H9 (cell line): ENCODE measurements at regions not wholly inside any gene's neighbourhood (a gene's known extent, or its start where the extent isn't known, plus 50 kb on each side); places are given as distances from the start of the nearest gene placed in this dataset.

ENCODE experiments used
- DNase-seq: peaks from one replicate; pipeline ENCODE4 v3.0.0-alpha.2; 2017
- H2AFZ ChIP-seq: one replicate; pipeline ENCODE4 v1.6.1; 2013; ENCODE audit warnings: mild to moderate bottlenecking, low read length, control low read depth, moderate library complexity
- H2AK5ac ChIP-seq: 2 replicates; pipeline ENCODE4 v1.6.1; 2013; ENCODE audit warnings: low read length, control low read depth, mixed read lengths; ENCODE audit not compliant: insufficient read length
- H2BK120ac ChIP-seq: one replicate; pipeline ENCODE4 v1.6.1; 2013; ENCODE audit warnings: low read depth, mild to moderate bottlenecking, low read length, control low read depth, inconsistent platforms; ENCODE audit not compliant: poor library complexity, severe bottlenecking
- H2BK12ac ChIP-seq: 2 replicates; pipeline ENCODE4 v1.6.1; 2013; ENCODE audit warnings: low read length, control low read depth, mixed read lengths, low read depth; ENCODE audit not compliant: insufficient read length
- H2BK15ac ChIP-seq: 2 replicates; pipeline ENCODE4 v1.6.1; 2013; ENCODE audit warnings: low read depth, low read length, control low read depth
- H2BK20ac ChIP-seq: one replicate; pipeline ENCODE4 v1.6.1; 2013; ENCODE audit warnings: low read depth, mild to moderate bottlenecking, low read length, control low read depth, inconsistent platforms; ENCODE audit not compliant: poor library complexity, severe bottlenecking
- H2BK5ac ChIP-seq: 2 replicates; pipeline ENCODE4 v1.6.1; 2013; ENCODE audit warnings: low read length, control low read depth, mixed read lengths; ENCODE audit not compliant: insufficient read length
- H3K14ac ChIP-seq: 2 replicates; pipeline ENCODE4 v1.6.1; 2013; ENCODE audit warnings: low read length, control low read depth; ENCODE audit not compliant: insufficient read depth
- H3K18ac ChIP-seq: 2 replicates; pipeline ENCODE4 v1.6.1; 2013; ENCODE audit warnings: low read depth, mild to moderate bottlenecking, mixed read lengths, low read length, control low read depth; ENCODE audit not compliant: insufficient read length
- H3K23ac ChIP-seq: 2 replicates; pipeline ENCODE4 v1.6.1; 2013; ENCODE audit warnings: low read length, control low read depth, mixed read lengths, low read depth; ENCODE audit not compliant: insufficient read length
- H3K23me2 ChIP-seq: 2 replicates; pipeline ENCODE4 v1.6.1; 2013; ENCODE audit warnings: low read depth, mild to moderate bottlenecking, mixed read lengths, low read length, control low read depth; ENCODE audit not compliant: insufficient read length, poor library complexity, severe bottlenecking
- H3K27ac ChIP-seq: 2 replicates; pipeline ENCODE4 v1.5.1; 2013; ENCODE audit warnings: low read length, control low read depth, mixed read lengths, low read depth; ENCODE audit not compliant: insufficient read length
- H3K27me3 ChIP-seq: 2 replicates; pipeline ENCODE4 v1.6.1; 2013; ENCODE audit warnings: low read length, control low read depth, inconsistent platforms; ENCODE audit not compliant: insufficient read depth
- H3K4ac ChIP-seq: 2 replicates; pipeline ENCODE4 v1.6.1; 2013; ENCODE audit warnings: low read depth, mild to moderate bottlenecking, control low read depth, inconsistent platforms, low read length, moderate library complexity
- H3K4me1 ChIP-seq: 2 replicates; pipeline ENCODE4 v1.6.1; 2013; ENCODE audit warnings: low read length, control low read depth, inconsistent platforms; ENCODE audit not compliant: insufficient read depth
- H3K4me2 ChIP-seq: 2 replicates; pipeline ENCODE4 v1.6.1; 2013; ENCODE audit warnings: low read length, control low read depth, mixed read lengths; ENCODE audit not compliant: insufficient read length, insufficient read depth
- H3K56ac ChIP-seq: 2 replicates; pipeline ENCODE4 v1.6.1; 2013; ENCODE audit warnings: low read depth, mild to moderate bottlenecking, mixed read lengths, low read length, control low read depth; ENCODE audit not compliant: insufficient read length
- H3K79me1 ChIP-seq: 2 replicates; pipeline ENCODE4 v1.6.1; 2013; ENCODE audit warnings: low read depth, mild to moderate bottlenecking, moderate library complexity, low read length, control low read depth, inconsistent platforms; ENCODE audit not compliant: insufficient read depth, poor library complexity, severe bottlenecking
- H3K79me2 ChIP-seq: 2 replicates; pipeline ENCODE4 v1.6.1; 2013; ENCODE audit warnings: low read length, control low read depth, inconsistent platforms; ENCODE audit not compliant: insufficient read depth
- H3K9ac ChIP-seq: 2 replicates; pipeline ENCODE4 v1.6.1; 2013; ENCODE audit warnings: low read length, control low read depth, mixed read lengths; ENCODE audit not compliant: insufficient read length; ENCODE audit errors: extremely low read depth
- H3K9me3 ChIP-seq: one replicate; pipeline ENCODE4 v1.6.1; 2013; ENCODE audit warnings: low read depth, low read length, inconsistent platforms; ENCODE audit not compliant: control insufficient read depth
- H3T11ph ChIP-seq: one replicate; pipeline ENCODE4 v1.6.1; 2013; ENCODE audit warnings: mild to moderate bottlenecking, low read length, control low read depth, inconsistent platforms
- H4K20me1 ChIP-seq: one replicate; pipeline ENCODE4 v1.6.1; 2013; ENCODE audit not compliant: control insufficient read depth, insufficient read length, insufficient read depth
- H4K5ac ChIP-seq: 2 replicates; pipeline ENCODE4 v1.6.1; 2013; ENCODE audit warnings: low read depth, mild to moderate bottlenecking, mixed read lengths, low read length, control low read depth; ENCODE audit not compliant: insufficient read length
- H4K8ac ChIP-seq: replicated peaks from 2 replicates; pipeline ENCODE4 v1.6.1; 2013; ENCODE audit warnings: low read length, control low read depth, mixed read lengths, low read depth; ENCODE audit not compliant: insufficient read length
- H4K91ac ChIP-seq: 2 replicates; pipeline ENCODE4 v1.6.1; 2013; ENCODE audit warnings: low read depth, mild to moderate bottlenecking, moderate library complexity, mixed read lengths, low read length, control low read depth; ENCODE audit not compliant: insufficient read length
- H3K27ac Mint-ChIP-seq, 3 experiments: 2 replicates in 2 of 3; 3 replicates in 1 of 3; pipeline ENCODE4 v1.8.0; 2020 to 2021; ENCODE audit warnings: mixed read lengths in 3 of 3, mild to moderate bottlenecking in 1 of 3, moderate library complexity in 1 of 3
- H3K27me3 Mint-ChIP-seq: 2 replicates; pipeline ENCODE4 v1.8.0; 2021; ENCODE audit warnings: low read depth, mild to moderate bottlenecking, moderate library complexity, mixed read lengths
- H3K36me3 Mint-ChIP-seq, 3 experiments: 2 replicates in 2 of 3; 3 replicates in 1 of 3; pipeline ENCODE4 v1.8.0; 2020 to 2021; ENCODE audit warnings: low read depth in 3 of 3, mixed read lengths in 3 of 3; ENCODE audit not compliant: insufficient read depth in 1 of 3
- H3K4me1 Mint-ChIP-seq, 2 experiments: 2 replicates each; pipeline ENCODE4 v1.8.0; 2020; ENCODE audit warnings: mixed read lengths in 2 of 2
- H3K4me3 Mint-ChIP-seq, 2 experiments: 2 replicates in 1 of 2; 3 replicates in 1 of 2; pipeline ENCODE4 v1.8.0; 2020 to 2021; ENCODE audit warnings: mild to moderate bottlenecking in 2 of 2, mixed read lengths in 2 of 2, moderate library complexity in 1 of 2
- H3K9me3 Mint-ChIP-seq, 2 experiments: 2 replicates in 1 of 2; 3 replicates in 1 of 2; pipeline ENCODE4 v1.8.0; 2020; ENCODE audit warnings: mild to moderate bottlenecking in 2 of 2, mixed read lengths in 2 of 2, moderate library complexity in 1 of 2
- WGBS: extraction: QIAGEN DNeasy Blood & Tissue Kit; methylation state at CpG from one replicate; pipeline ENCODE4 v1.1.7; 2013; ENCODE audit warnings: missing lambda C conversion rate, low lambda C conversion rate, mixed read lengths; ENCODE audit not compliant: insufficient read length; ENCODE audit errors: extremely low coverage; 5-methylcytosine and 5-hydroxymethylcytosine counted together
- TF ChIP-seq, protein P1 (sequence below): fragments of 200-600 bp; sonication (generic); conservative IDR thresholded peaks from 3 replicates; pipeline ENCODE4 v1.8.0; 2021; ENCODE audit warnings: antibody characterized with exemption, mild to moderate bottlenecking

DNA sequence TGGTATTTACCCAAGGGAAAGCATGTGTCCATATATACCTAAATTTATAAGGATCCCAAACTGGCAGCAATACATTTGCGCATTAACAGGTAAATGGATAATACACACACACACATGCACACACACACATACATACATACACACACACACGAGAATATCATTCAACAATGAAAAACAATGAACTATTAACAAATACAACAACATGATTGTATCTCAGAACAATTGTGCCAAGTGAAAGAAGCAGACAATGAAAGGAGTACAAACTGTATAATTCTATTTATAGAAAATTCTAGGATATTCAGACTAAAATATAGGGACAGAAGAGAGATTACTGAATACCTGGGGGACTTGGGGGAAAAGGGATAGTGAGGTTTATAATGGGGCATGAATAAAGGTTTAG, 323.0 kb downstream of the KCNJ2 start:
- Histone ChIP-seq H4K91ac (no peak overlapping the region), H3K9ac (no peak overlapping the region), H3K4ac (no peak overlapping the region), H3K56ac (no peak overlapping the region), H3K14ac (no peak overlapping the region), H3K27me3 (no peaks in the 10 kb centered on the region), H3K4me2 (no peak overlapping the region), H3T11ph (no peak overlapping the region), H4K20me1 (no peaks in the 10 kb centered on the region), H3K18ac (no peak overlapping the region), H4K5ac (no peak overlapping the region), H3K79me2 (no peaks in the 10 kb centered on the region), H2BK12ac (no peak overlapping the region), H2BK15ac (no peak overlapping the region), H3K9me3 (no peaks in the 10 kb centered on the region), H2BK20ac (no peak overlapping the region), H4K8ac (no peak overlapping the region), H3K4me1 (no peaks in the 10 kb centered on the region), H3K23me2 (no peaks in the 10 kb centered on the region), H2BK5ac (no peak overlapping the region), H3K23ac (no peak overlapping the region), H3K27ac (no peak overlapping the region), H2AK5ac (no peak overlapping the region), H2BK120ac (no peak overlapping the region), H2AFZ (no peak overlapping the region), H3K79me1 (no peaks in the 10 kb centered on the region)
- Mint-ChIP-seq H3K27me3 (no peaks in the 10 kb centered on the region), H3K9me3 (no peaks in the 10 kb centered on the region), H3K36me3 (no peaks in the 10 kb centered on the region), H3K4me3 (no peak overlapping the region), H3K27ac (no peak overlapping the region), H3K4me1 (no peaks in the 10 kb centered on the region)
- no peak for DNase-seq
- TF ChIP-seq, protein P1, sequence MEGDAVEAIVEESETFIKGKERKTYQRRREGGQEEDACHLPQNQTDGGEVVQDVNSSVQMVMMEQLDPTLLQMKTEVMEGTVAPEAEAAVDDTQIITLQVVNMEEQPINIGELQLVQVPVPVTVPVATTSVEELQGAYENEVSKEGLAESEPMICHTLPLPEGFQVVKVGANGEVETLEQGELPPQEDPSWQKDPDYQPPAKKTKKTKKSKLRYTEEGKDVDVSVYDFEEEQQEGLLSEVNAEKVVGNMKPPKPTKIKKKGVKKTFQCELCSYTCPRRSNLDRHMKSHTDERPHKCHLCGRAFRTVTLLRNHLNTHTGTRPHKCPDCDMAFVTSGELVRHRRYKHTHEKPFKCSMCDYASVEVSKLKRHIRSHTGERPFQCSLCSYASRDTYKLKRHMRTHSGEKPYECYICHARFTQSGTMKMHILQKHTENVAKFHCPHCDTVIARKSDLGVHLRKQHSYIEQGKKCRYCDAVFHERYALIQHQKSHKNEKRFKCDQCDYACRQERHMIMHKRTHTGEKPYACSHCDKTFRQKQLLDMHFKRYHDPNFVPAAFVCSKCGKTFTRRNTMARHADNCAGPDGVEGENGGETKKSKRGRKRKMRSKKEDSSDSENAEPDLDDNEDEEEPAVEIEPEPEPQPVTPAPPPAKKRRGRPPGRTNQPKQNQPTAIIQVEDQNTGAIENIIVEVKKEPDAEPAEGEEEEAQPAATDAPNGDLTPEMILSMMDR = no peak
- WGBS = no CpG with 5 or more reads among the region's 2 CpGs
